Keratinocyte (primary cell): ENCODE measurements at regions not wholly inside any gene's neighbourhood (a gene's known extent, or its start where the extent isn't known, plus 50 kb on each side); places are given as distances from the start of the nearest gene placed in this dataset.

ENCODE experiments used
- DNase-seq: peaks from one replicate; pipeline ENCODE4 v3.0.0-alpha.2; 2011; ENCODE audit warnings: low read depth, missing footprints, low spot score
- FAIRE-seq: peaks from 2 replicates; lab custom pipeline; 2011; peaks lifted over from hg19 to GRCh38; lab: Jason Lieb, UNC
- H2AFZ ChIP-seq: 2 replicates; pipeline ENCODE4 v1.6.0; 2012; ENCODE audit warnings: low read length, control low read depth, inconsistent platforms; ENCODE audit not compliant: control insufficient read depth
- H3K27ac ChIP-seq: 2 replicates; pipeline ENCODE4 v1.5.1; 2011; ENCODE audit warnings: low read length; ENCODE audit not compliant: control insufficient read depth, insufficient read depth
- H3K27me3 ChIP-seq: 3 replicates; pipeline ENCODE4 v1.6.0; 2011; ENCODE audit warnings: low read length; ENCODE audit not compliant: control insufficient read depth, insufficient read depth; ENCODE audit errors: extremely low read depth
- H3K36me3 ChIP-seq, 2 experiments: 2 replicates in 1 of 2; 3 replicates in 1 of 2; pipeline ENCODE4 v1.5.1; 2011; ENCODE audit warnings: low read length in 2 of 2, mild to moderate bottlenecking in 1 of 2; ENCODE audit not compliant: control insufficient read depth in 2 of 2, insufficient read depth in 2 of 2; ENCODE audit errors: extremely low read depth in 1 of 2
- H3K4me1 ChIP-seq: 3 replicates; pipeline ENCODE4 v1.5.1; 2011; ENCODE audit warnings: low read length; ENCODE audit not compliant: control insufficient read depth, insufficient read depth; ENCODE audit errors: extremely low read depth
- H3K4me2 ChIP-seq: 3 replicates; pipeline ENCODE4 v1.6.0; 2011; ENCODE audit warnings: low read depth, low read length; ENCODE audit not compliant: control insufficient read depth, insufficient read depth; ENCODE audit errors: extremely low read depth
- H3K4me3 ChIP-seq, 3 experiments: fragments of 200-600 bp in 1 of 3; sonication (generic) in 1 of 3; 2 replicates in 2 of 3; 3 replicates in 1 of 3; pipeline ENCODE4 v1.5.1; 2011 to 2016; ENCODE audit warnings: low read length in 3 of 3, mild to moderate bottlenecking in 3 of 3, control low read depth in 2 of 3, inconsistent platforms in 1 of 3, low read depth in 1 of 3, mixed read lengths in 1 of 3, mixed run types in 1 of 3, moderate library complexity in 1 of 3; ENCODE audit not compliant: control insufficient read depth in 2 of 3, insufficient read depth in 2 of 3; ENCODE audit errors: extremely low read depth in 1 of 3
- H3K79me2 ChIP-seq: 2 replicates; pipeline ENCODE4 v1.6.0; 2012; ENCODE audit warnings: low read length; ENCODE audit not compliant: control insufficient read depth, insufficient read depth
- H3K9ac ChIP-seq: 3 replicates; pipeline ENCODE4 v1.6.0; 2011; ENCODE audit warnings: low read length; ENCODE audit not compliant: control insufficient read depth, insufficient read depth; ENCODE audit errors: extremely low read depth
- H3K9me1 ChIP-seq: 3 replicates; pipeline ENCODE4 v1.6.0; 2011; ENCODE audit warnings: low read length; ENCODE audit not compliant: control insufficient read depth, insufficient read depth; ENCODE audit errors: extremely low read depth
- H3K9me3 ChIP-seq: 2 replicates; pipeline ENCODE4 v1.5.1; 2012; ENCODE audit warnings: low read depth, low read length; ENCODE audit not compliant: control insufficient read depth
- H4K20me1 ChIP-seq: 3 replicates; pipeline ENCODE4 v1.6.0; 2011; ENCODE audit warnings: low read length; ENCODE audit not compliant: control insufficient read depth, insufficient read depth; ENCODE audit errors: extremely low read depth
- CTCF ChIP-seq, 3 experiments: IDR thresholded peaks in 1 of 3; conservative IDR thresholded peaks in 1 of 3; optimal IDR thresholded peaks in 1 of 3; 2 replicates in 2 of 3; 3 replicates in 1 of 3; pipeline versions ENCODE3 to v1.5.1; 2011; ENCODE audit warnings: low read length in 3 of 3, mild to moderate bottlenecking in 3 of 3, moderate library complexity in 2 of 3, control low read depth in 1 of 3, inconsistent platforms in 1 of 3; ENCODE audit not compliant: insufficient read depth in 2 of 3; ENCODE audit errors: extremely low read depth in 1 of 3
- EZH2 ChIP-seq: IDR thresholded peaks from one replicate; pipeline ENCODE4 v1.6.1; 2012; ENCODE audit warnings: inconsistent platforms, mild to moderate bottlenecking, low read length, moderate library complexity
- dilution Hi-C: fragments of 300-500 bp; cut with MboI; formaldehyde crosslinking; loops from one replicate; pipeline ENCODE4 v1.7.0; 2020; ENCODE audit warnings: low sequenced_read_pairs; ENCODE audit not compliant: extremely low pct_ligation_motif_present

- TF ChIP-seq EZH2 (no peak), CTCF (optimal IDR thresholded peaks at IDR 0.05 in 1 of 3, IDR thresholded peaks at IDR 0.05 in 1 of 3, conservative IDR thresholded peaks at IDR 0.05 in 1 of 3; ENCODE audit: extremely low read depth in 1 of 3, insufficient read depth in 2 of 3, low read length in 3 of 3) (no peak)
- dilution Hi-C loops, result no loop called here
- Histone ChIP-seq H4K20me1 (no peaks in the 10 kb centered on the region), H3K4me2 (no peak overlapping the region), H3K27me3 (no peaks in the 10 kb centered on the region), H3K4me1 (no peaks in the 10 kb centered on the region), H3K9ac (no peak overlapping the region), H2AFZ (no peak overlapping the region), H3K9me3 (no peaks in the 10 kb centered on the region), H3K27ac (no peak overlapping the region), H3K79me2 (no peaks in the 10 kb centered on the region), H3K4me3 (no peak overlapping the region), H3K36me3 (no peaks in the 10 kb centered on the region), H3K9me1 (no peaks in the 10 kb centered on the region)
- DNase-seq (no peak), FAIRE-seq (no peak)
Observed at GRCh38 chr6:54029187-54029586, 82.1 kb upstream of the MLIP start.

GRCh38 chr6:54031169-54031568, 80.1 kb upstream of the MLIP start:
- Histone ChIP-seq H3K4me2 (no peak overlapping the region), H3K79me2 (no peaks in the 10 kb centered on the region), H3K9me3 (no peaks in the 10 kb centered on the region), H3K4me3 (no peak overlapping the region), H3K27ac (no peak overlapping the region), H2AFZ (no peak overlapping the region), H3K9ac (no peak overlapping the region), H3K9me1 (no peaks in the 10 kb centered on the region), H3K36me3 (no peaks in the 10 kb centered on the region), H4K20me1 (no peaks in the 10 kb centered on the region), H3K4me1 (no peaks in the 10 kb centered on the region), H3K27me3 (no peaks in the 10 kb centered on the region)
- dilution Hi-C loops, result no loop called here
- DNase-seq (no peak), FAIRE-seq (no peak)
- no peak for TF ChIP-seq EZH2
- TF ChIP-seq CTCF (optimal IDR thresholded peaks at IDR 0.05 in 1 of 3, IDR thresholded peaks at IDR 0.05 in 1 of 3, conservative IDR thresholded peaks at IDR 0.05 in 1 of 3; ENCODE audit: extremely low read depth in 1 of 3, insufficient read depth in 2 of 3, low read length in 3 of 3), result no peak
